Astrocyte of the cerebellum (primary cell): ENCODE measurements at regions not wholly inside any gene's neighbourhood (a gene's known extent, or its start where the extent isn't known, plus 50 kb on each side); places are given as distances from the start of the nearest gene placed in this dataset.

Source experiments
- DNase-seq: peaks from one replicate; pipeline ENCODE4 v3.0.0-alpha.2; 2011; ENCODE audit warnings: low read depth
- H3K4me3 ChIP-seq: 2 replicates; pipeline ENCODE4 v1.5.1; 2011; ENCODE audit warnings: mild to moderate bottlenecking, low read depth, low read length, moderate library complexity
- CTCF ChIP-seq: IDR thresholded peaks from 2 replicates; pipeline ENCODE4 v1.5.1; 2012; ENCODE audit warnings: low read length, low read depth, moderate library complexity, mild to moderate bottlenecking; ENCODE audit errors: missing control alignments
- in situ Hi-C: cut with HindIII; loops from 2 replicates; pipeline ENCODE4 v1.10.0; 2017; ENCODE audit warnings: low sequenced_read_pairs

- no peak overlapping the region for H3K4me3 ChIP-seq
- in situ Hi-C loops = no loop called here
- no peak for DNase-seq
- TF ChIP-seq CTCF = no peak
Observed at GRCh38 chr4:129230846-129231245, 134.9 kb downstream of the C4orf33 start.

- TF ChIP-seq CTCF = no peak
- H3K4me3 ChIP-seq = no peak overlapping the region
- in situ Hi-C loops = no loop called here
- DNase-seq = no peak
Observed at GRCh38 chr4:129231945-129232588, 136.1 kb downstream of the C4orf33 start.

GRCh38 chr4:129232589-129233337, 136.8 kb downstream of the C4orf33 start:
- no peak for DNase-seq
- TF ChIP-seq CTCF = no peak
- H3K4me3 ChIP-seq = no peak overlapping the region
- in situ Hi-C loops = no loop called here

- DNase-seq = no peak
- no peak overlapping the region for H3K4me3 ChIP-seq
- TF ChIP-seq CTCF = no peak
- in situ Hi-C loops = no loop called here
Observed at GRCh38 chr4:129233691-129234090, 137.7 kb downstream of the C4orf33 start.

GRCh38 chr4:129236351-129236750, 140.4 kb downstream of the C4orf33 start:
- no peak for DNase-seq
- in situ Hi-C loops = no loop called here
- no peak for TF ChIP-seq CTCF
- H3K4me3 ChIP-seq = no peak overlapping the region

GRCh38 chr4:129239088-129239487, 143.1 kb downstream of the C4orf33 start:
- DNase-seq = no peak
- no peak overlapping the region for H3K4me3 ChIP-seq
- in situ Hi-C loops = no loop called here
- TF ChIP-seq CTCF = no peak
